ENCODE measurements at regions not wholly inside any gene's neighbourhood (a gene's known extent, or its start where the extent isn't known, plus 50 kb on each side); places are given as distances from the start of the nearest gene placed in this dataset.
A peak's percentile ranks its signal among the peaks of the same experiment; 100 is the strongest.

DNA sequence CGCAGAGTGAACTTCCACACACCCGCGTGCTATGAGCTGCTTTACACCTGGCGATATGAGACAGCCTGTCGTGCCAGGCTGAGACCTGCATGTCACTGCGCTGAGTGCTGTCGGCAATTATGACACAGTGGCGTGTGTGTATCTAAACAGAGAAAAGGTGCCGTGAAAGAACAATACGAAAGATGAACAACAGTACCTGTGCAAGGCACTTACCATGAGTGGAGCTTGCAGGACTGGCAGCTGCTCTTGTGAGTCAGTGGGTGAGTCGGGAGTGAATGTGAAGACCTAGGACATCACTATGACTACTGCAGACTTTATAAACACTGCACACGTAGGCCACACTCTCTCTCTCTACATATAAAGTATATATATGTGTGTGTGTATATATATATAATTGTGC lies 68.5 kb upstream of the DUSP22 start:
- TF ChIP-seq SPI1 (IDR thresholded peaks at IDR 0.05; ENCODE audit: borderline replicate concordance, low read depth) (no peak), POLR2AphosphoS5 (IDR thresholded peaks at IDR 0.05; ENCODE audit: low read depth) (no peak), GABPA (IDR thresholded peaks at IDR 0.05; ENCODE audit: low read depth) (no peak)
- TF ChIP-seq, protein P1, sequence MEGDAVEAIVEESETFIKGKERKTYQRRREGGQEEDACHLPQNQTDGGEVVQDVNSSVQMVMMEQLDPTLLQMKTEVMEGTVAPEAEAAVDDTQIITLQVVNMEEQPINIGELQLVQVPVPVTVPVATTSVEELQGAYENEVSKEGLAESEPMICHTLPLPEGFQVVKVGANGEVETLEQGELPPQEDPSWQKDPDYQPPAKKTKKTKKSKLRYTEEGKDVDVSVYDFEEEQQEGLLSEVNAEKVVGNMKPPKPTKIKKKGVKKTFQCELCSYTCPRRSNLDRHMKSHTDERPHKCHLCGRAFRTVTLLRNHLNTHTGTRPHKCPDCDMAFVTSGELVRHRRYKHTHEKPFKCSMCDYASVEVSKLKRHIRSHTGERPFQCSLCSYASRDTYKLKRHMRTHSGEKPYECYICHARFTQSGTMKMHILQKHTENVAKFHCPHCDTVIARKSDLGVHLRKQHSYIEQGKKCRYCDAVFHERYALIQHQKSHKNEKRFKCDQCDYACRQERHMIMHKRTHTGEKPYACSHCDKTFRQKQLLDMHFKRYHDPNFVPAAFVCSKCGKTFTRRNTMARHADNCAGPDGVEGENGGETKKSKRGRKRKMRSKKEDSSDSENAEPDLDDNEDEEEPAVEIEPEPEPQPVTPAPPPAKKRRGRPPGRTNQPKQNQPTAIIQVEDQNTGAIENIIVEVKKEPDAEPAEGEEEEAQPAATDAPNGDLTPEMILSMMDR (IDR thresholded peaks at IDR 0.05; ENCODE audit: insufficient read depth, low read length): no peak
- TF ChIP-seq, protein P2, sequence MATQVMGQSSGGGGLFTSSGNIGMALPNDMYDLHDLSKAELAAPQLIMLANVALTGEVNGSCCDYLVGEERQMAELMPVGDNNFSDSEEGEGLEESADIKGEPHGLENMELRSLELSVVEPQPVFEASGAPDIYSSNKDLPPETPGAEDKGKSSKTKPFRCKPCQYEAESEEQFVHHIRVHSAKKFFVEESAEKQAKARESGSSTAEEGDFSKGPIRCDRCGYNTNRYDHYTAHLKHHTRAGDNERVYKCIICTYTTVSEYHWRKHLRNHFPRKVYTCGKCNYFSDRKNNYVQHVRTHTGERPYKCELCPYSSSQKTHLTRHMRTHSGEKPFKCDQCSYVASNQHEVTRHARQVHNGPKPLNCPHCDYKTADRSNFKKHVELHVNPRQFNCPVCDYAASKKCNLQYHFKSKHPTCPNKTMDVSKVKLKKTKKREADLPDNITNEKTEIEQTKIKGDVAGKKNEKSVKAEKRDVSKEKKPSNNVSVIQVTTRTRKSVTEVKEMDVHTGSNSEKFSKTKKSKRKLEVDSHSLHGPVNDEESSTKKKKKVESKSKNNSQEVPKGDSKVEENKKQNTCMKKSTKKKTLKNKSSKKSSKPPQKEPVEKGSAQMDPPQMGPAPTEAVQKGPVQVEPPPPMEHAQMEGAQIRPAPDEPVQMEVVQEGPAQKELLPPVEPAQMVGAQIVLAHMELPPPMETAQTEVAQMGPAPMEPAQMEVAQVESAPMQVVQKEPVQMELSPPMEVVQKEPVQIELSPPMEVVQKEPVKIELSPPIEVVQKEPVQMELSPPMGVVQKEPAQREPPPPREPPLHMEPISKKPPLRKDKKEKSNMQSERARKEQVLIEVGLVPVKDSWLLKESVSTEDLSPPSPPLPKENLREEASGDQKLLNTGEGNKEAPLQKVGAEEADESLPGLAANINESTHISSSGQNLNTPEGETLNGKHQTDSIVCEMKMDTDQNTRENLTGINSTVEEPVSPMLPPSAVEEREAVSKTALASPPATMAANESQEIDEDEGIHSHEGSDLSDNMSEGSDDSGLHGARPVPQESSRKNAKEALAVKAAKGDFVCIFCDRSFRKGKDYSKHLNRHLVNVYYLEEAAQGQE (IDR thresholded peaks at IDR 0.05; ENCODE audit: insufficient replicate concordance, low read depth): no peak
- DNase-seq (ENCODE audit: low read depth in 1 of 2, low spot score in 1 of 2): no peak
- H3K27ac ChIP-seq (replicated peaks): no peak overlapping the region
- H3K4me3 ChIP-seq (replicated peaks; ENCODE audit: insufficient read depth, low read length): no peak overlapping the region
- no peaks in the 10 kb centered on the region for H3K27me3 ChIP-seq (ENCODE audit: insufficient read depth, poor library complexity, severe bottlenecking)

DNA sequence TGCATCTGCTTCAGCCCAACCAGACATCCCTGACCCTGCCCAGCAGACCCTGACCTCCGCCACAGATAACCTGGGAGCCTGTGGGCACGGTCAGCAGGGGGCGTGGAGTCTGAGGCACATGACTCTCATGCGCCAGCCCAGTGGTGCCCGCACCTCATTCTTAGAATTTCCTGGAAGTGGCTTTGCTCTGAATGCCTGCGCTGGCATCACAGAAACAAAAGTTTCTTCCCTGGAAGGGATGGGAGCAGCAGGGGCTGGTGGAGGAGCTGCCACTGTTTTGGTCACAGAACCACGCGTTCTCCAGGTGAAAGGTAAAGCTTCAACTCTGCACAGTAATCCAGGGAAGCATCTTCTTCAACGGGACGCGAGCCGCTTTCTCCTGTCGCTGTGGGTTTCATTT lies 67.9 kb upstream of the DUSP22 start:
- H3K27ac ChIP-seq (replicated peaks): no peak overlapping the region
- TF ChIP-seq SPI1 (IDR thresholded peaks at IDR 0.05; ENCODE audit: borderline replicate concordance, low read depth) (no peak), POLR2AphosphoS5 (IDR thresholded peaks at IDR 0.05; ENCODE audit: low read depth) (no peak), GABPA (IDR thresholded peaks at IDR 0.05; ENCODE audit: low read depth) (no peak)
- TF ChIP-seq, protein P1 (IDR thresholded peaks at IDR 0.05; ENCODE audit: insufficient read depth, low read length): no peak
- TF ChIP-seq, protein P2 (IDR thresholded peaks at IDR 0.05; ENCODE audit: insufficient replicate concordance, low read depth): no peak
- DNase-seq (ENCODE audit: low read depth in 1 of 2, low spot score in 1 of 2): no peak
- no peaks in the 10 kb centered on the region for H3K27me3 ChIP-seq (ENCODE audit: insufficient read depth, poor library complexity, severe bottlenecking)
- H3K4me3 ChIP-seq (replicated peaks; ENCODE audit: insufficient read depth, low read length): no peak overlapping the region

DNA sequence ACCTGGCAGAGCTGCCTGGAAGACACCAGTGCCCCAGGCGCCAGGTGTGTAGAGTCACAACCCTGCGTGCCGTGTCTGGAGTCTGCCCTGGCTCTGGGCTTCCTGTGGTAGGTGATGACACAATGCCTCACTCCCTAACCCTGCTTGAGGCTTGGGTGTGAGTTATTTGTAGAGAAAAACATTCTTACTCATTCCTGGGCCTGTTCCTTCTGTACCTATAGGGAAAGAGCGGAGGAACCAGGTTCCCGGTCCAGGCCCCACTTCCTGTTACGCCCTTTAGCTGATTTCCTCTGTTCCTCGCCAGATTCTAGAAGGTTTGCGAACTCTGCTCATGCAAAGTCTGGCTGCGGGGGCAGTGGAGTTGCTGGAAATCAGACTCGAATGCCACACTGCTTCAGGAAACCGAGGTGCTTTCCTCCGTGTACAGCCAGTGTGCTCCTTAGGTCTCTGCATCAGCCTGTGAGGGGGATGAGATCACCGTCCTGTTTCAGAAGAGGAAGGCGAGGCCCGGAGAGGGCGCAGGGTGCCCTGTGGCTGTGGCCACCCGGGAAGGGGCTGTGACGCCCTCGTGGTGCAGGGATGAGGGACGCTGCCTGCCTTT lies 67.1 kb upstream of the DUSP22 start:
- peak; percentile 40; the same call in 1 of the 2 replicates for TF ChIP-seq SPI1 (IDR thresholded peaks at IDR 0.05; ENCODE audit: borderline replicate concordance, low read depth)
- TF ChIP-seq, protein P1 (IDR thresholded peaks at IDR 0.05; ENCODE audit: insufficient read depth, low read length): no peak
- TF ChIP-seq, protein P2 (IDR thresholded peaks at IDR 0.05; ENCODE audit: insufficient replicate concordance, low read depth): no peak
- DNase-seq (ENCODE audit: low read depth in 1 of 2, low spot score in 1 of 2): peak; percentile 29 to 57
- H3K4me3 ChIP-seq (replicated peaks; ENCODE audit: insufficient read depth, low read length): no peak overlapping the region
- H3K27me3 ChIP-seq (ENCODE audit: insufficient read depth, poor library complexity, severe bottlenecking): no peaks in the 10 kb centered on the region
- H3K27ac ChIP-seq (replicated peaks): peak overlapping the region; percentile 23; the same call in 1 of the 2 replicates
